SK-N-SH (cell line): ENCODE measurements at regions not wholly inside any gene's neighbourhood (a gene's known extent, or its start where the extent isn't known, plus 50 kb on each side); places are given as distances from the start of the nearest gene placed in this dataset.

Experiments used
- EZH2phosphoT487 ChIP-seq: fragments of 200-600 bp; sonication (generic); IDR thresholded peaks from 2 replicates; pipeline ENCODE4 v1.6.1; 2017; ENCODE audit warnings: low read depth, mixed run types, mild to moderate bottlenecking, antibody characterized with exemption, moderate library complexity, borderline replicate concordance
- RFX5 ChIP-seq: IDR thresholded peaks from 2 replicates; pipeline ENCODE4 v1.6.1; 2012; ENCODE audit warnings: mild to moderate bottlenecking, improper control_type of control experiment, low read length
- SIN3A ChIP-seq: IDR thresholded peaks from 2 replicates; pipeline ENCODE4 v1.6.1; 2012; ENCODE audit warnings: low read depth, mild to moderate bottlenecking, low read length, moderate library complexity, borderline replicate concordance
- SMC3 ChIP-seq: IDR thresholded peaks from 2 replicates; pipeline ENCODE4 v1.6.1; 2012; ENCODE audit warnings: low read depth, low read length, improper control_type of control experiment
- TEAD4 ChIP-seq: IDR thresholded peaks from 2 replicates; pipeline ENCODE4 v1.4.0; 2012; ENCODE audit warnings: mild to moderate bottlenecking, borderline replicate concordance; ENCODE audit not compliant: insufficient read depth
- TF ChIP-seq, protein P1 (sequence below): fragments of 200-600 bp; sonication (generic); IDR thresholded peaks from 2 replicates; pipeline ENCODE4 v1.6.1; 2017; ENCODE audit warnings: antibody characterized with exemption, mild to moderate bottlenecking, moderate library complexity
- TF ChIP-seq, protein P2 (sequence below): fragments of 150-350 bp; IDR thresholded peaks from 2 replicates; pipeline ENCODE4 v1.6.1; 2017; ENCODE audit warnings: antibody characterized with exemption, low read length, low read depth, borderline replicate concordance

DNA sequence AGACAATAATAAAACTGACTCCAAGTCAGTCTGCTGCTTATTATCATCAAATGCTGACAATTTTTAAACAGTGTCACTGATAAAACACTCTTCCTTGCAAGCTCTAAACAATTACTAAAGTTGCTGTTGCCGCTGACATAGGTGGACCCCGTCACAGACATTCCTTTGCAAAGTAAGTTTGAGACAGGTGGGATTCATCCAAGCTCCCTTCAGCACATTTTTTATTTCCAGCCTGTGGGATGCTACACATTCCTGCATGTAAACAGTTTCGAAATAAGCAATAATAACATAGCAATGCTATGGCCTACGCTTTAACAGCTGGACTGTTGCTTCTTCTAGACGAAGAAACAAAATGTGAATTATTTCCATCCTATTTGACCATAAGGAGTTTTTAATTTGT lies 85.4 kb upstream of the HIF1A start:
- TF ChIP-seq, protein P1, sequence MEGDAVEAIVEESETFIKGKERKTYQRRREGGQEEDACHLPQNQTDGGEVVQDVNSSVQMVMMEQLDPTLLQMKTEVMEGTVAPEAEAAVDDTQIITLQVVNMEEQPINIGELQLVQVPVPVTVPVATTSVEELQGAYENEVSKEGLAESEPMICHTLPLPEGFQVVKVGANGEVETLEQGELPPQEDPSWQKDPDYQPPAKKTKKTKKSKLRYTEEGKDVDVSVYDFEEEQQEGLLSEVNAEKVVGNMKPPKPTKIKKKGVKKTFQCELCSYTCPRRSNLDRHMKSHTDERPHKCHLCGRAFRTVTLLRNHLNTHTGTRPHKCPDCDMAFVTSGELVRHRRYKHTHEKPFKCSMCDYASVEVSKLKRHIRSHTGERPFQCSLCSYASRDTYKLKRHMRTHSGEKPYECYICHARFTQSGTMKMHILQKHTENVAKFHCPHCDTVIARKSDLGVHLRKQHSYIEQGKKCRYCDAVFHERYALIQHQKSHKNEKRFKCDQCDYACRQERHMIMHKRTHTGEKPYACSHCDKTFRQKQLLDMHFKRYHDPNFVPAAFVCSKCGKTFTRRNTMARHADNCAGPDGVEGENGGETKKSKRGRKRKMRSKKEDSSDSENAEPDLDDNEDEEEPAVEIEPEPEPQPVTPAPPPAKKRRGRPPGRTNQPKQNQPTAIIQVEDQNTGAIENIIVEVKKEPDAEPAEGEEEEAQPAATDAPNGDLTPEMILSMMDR = no peak
- TF ChIP-seq EZH2phosphoT487 (no peak), TEAD4 (no peak), SIN3A (no peak), RFX5 (no peak), SMC3 (no peak)
- TF ChIP-seq, protein P2, sequence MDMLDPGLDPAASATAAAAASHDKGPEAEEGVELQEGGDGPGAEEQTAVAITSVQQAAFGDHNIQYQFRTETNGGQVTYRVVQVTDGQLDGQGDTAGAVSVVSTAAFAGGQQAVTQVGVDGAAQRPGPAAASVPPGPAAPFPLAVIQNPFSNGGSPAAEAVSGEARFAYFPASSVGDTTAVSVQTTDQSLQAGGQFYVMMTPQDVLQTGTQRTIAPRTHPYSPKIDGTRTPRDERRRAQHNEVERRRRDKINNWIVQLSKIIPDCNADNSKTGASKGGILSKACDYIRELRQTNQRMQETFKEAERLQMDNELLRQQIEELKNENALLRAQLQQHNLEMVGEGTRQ = no peak
